Coronary artery (tissue), 2 donors: ENCODE measurements at regions not wholly inside any gene's neighbourhood (a gene's known extent, or its start where the extent isn't known, plus 50 kb on each side); places are given as distances from the start of the nearest gene placed in this dataset.

Experiments
- DNase-seq: peaks from one replicate; pipeline ENCODE4 v3.0.0-alpha.2; 2017; ENCODE audit warnings: low spot score
- H3K27ac ChIP-seq, 2 donors: fragments of 200-600 bp; sonication (generic); one replicate each; pipeline ENCODE4 v1.5.1; 2016 to 2019
- H3K4me3 ChIP-seq: fragments of 200-600 bp; sonication (generic); 2 replicates; pipeline ENCODE4 v1.5.1; 2016; ENCODE audit warnings: mild to moderate bottlenecking, moderate library complexity
- CTCF ChIP-seq: fragments of 200-600 bp; sonication (generic); IDR thresholded peaks from one replicate; pipeline ENCODE4 v1.5.1; 2019; ENCODE audit warnings: antibody characterized with exemption

DNA sequence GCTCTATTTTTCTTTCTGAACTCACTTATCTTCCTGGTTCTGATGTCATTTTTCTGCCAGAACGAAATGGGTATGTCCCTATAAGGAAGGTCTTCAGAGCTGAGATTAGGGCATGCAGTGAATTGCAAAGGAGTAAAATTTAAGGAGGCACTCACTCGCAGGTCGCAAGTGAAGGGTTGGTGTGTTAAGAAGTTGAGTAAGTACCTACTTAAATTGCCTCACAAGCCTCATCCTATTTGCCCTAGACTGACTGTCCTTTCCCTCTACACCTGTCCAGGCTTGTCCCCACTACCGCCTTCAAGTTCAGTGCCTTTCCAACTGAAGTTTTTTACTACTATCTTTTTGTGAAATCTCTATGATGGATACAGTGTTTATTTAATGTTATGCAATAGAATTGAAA, 191.5 kb downstream of the AHR start:
- Histone ChIP-seq H3K4me3 (no peak overlapping the region), H3K27ac (no peak overlapping the region)
- DNase-seq: no peak
- TF ChIP-seq CTCF: no peak

GRCh38 chr7:17490825-17491224, 192.4 kb downstream of the AHR start:
- Histone ChIP-seq H3K27ac (no peak overlapping the region), H3K4me3 (no peak overlapping the region)
- no peak for DNase-seq
- TF ChIP-seq CTCF: no peak

GRCh38 chr7:17492437-17492836, 194.0 kb downstream of the AHR start:
- no peak overlapping the region for H3K4me3 ChIP-seq
- no peak for DNase-seq

GRCh38 chr7:17493446-17493845, 195.0 kb downstream of the AHR start:
- no peak for DNase-seq
- Histone ChIP-seq H3K27ac (no peak overlapping the region), H3K4me3 (no peak overlapping the region)
- TF ChIP-seq CTCF: no peak

More at GRCh38 chr7:17492437-17492836, 194.0 kb downstream of the AHR start:
- no peak overlapping the region for H3K27ac ChIP-seq
- TF ChIP-seq CTCF: no peak

GRCh38 chr7:17495655-17496394, 197.4 kb downstream of the AHR start:
- H3K27ac ChIP-seq: no peak overlapping the region
- TF ChIP-seq CTCF: no peak
- no peak overlapping the region for H3K4me3 ChIP-seq
- DNase-seq: no peak

GRCh38 chr7:17497136-17497535, 198.7 kb downstream of the AHR start:
- H3K27ac ChIP-seq: no peak overlapping the region
- H3K4me3 ChIP-seq: no peak overlapping the region
- no peak for TF ChIP-seq CTCF
- DNase-seq: no peak

- TF ChIP-seq CTCF: no peak
- Histone ChIP-seq H3K27ac (no peak overlapping the region), H3K4me3 (no peak overlapping the region)
- no peak for DNase-seq
Measured at GRCh38 chr7:17497549-17498167, 199.2 kb downstream of the AHR start.
